Neural cell (in vitro differentiated cells): ENCODE measurements at regions not wholly inside any gene's neighbourhood (a gene's known extent, or its start where the extent isn't known, plus 50 kb on each side); places are given as distances from the start of the nearest gene placed in this dataset.

ENCODE experiments used
- H2AFZ ChIP-seq: fragments of 200-600, 300-800 bp; sonication (generic), shearing (Covaris generic); 2 replicates; pipeline ENCODE4 v1.6.0; 2014; ENCODE audit warnings: low read depth, mild to moderate bottlenecking, antibody characterized with exemption, low read length, moderate library complexity
- H3F3A ChIP-seq: fragments of 200-600 bp; shearing (Covaris generic); 2 replicates; pipeline ENCODE4 v1.6.1; 2016; ENCODE audit warnings: mild to moderate bottlenecking, moderate library complexity, mixed read lengths, antibody characterized with exemption, low read length; ENCODE audit not compliant: insufficient read depth, poor library complexity, severe bottlenecking
- H3K27ac ChIP-seq: fragments of 200-600, 300-800 bp; sonication (generic), shearing (Covaris generic); 2 replicates; pipeline ENCODE4 v1.5.1; 2014; ENCODE audit warnings: mild to moderate bottlenecking, low read length, moderate library complexity
- H3K27me3 ChIP-seq: fragments of 300-800, 200-600 bp; sonication (generic), shearing (Covaris generic); 2 replicates; pipeline ENCODE4 v1.6.0; 2014; ENCODE audit warnings: mild to moderate bottlenecking, low read depth, low read length, moderate library complexity; ENCODE audit not compliant: insufficient read depth
- H3K36me3 ChIP-seq: fragments of 300-800, 200-600 bp; sonication (generic), shearing (Covaris generic); 2 replicates; pipeline ENCODE4 v1.5.1; 2014; ENCODE audit warnings: mild to moderate bottlenecking, antibody characterized with exemption, low read length, moderate library complexity; ENCODE audit not compliant: insufficient read depth
- H3K4me2 ChIP-seq: fragments of 300-800, 200-600 bp; sonication (generic), shearing (Covaris generic); 2 replicates; pipeline ENCODE4 v1.6.0; 2014; ENCODE audit warnings: mild to moderate bottlenecking, low read length
- H3K4me3 ChIP-seq: fragments of 300-800, 200-600 bp; sonication (generic), shearing (Covaris generic); 2 replicates; pipeline ENCODE4 v1.5.1; 2014; ENCODE audit warnings: mild to moderate bottlenecking, low read length, moderate library complexity
- H3K79me2 ChIP-seq: fragments of 200-600 bp; shearing (Covaris generic); replicated peaks from 2 replicates; pipeline ENCODE4 v1.6.0; 2014; ENCODE audit warnings: mild to moderate bottlenecking, low read length, moderate library complexity; ENCODE audit not compliant: insufficient read depth
- H3K9ac ChIP-seq: fragments of 300-800, 200-600 bp; sonication (generic), shearing (Covaris generic); 2 replicates; pipeline ENCODE4 v1.6.1; 2016; ENCODE audit warnings: mild to moderate bottlenecking, low read length, mixed read lengths
- H3K9me2 ChIP-seq: fragments of 200-600 bp; shearing (Covaris generic); 2 replicates; pipeline ENCODE4 v1.6.1; 2016; ENCODE audit warnings: mild to moderate bottlenecking, low read length, mixed read lengths; ENCODE audit not compliant: insufficient read depth
- H3K9me3 ChIP-seq: fragments of 200-600, 300-800 bp; sonication (generic), shearing (Covaris generic); 2 replicates; pipeline ENCODE4 v1.6.1; 2016; ENCODE audit warnings: mild to moderate bottlenecking, mixed run types, low read length, moderate library complexity, mixed read lengths
- H4K20me1 ChIP-seq: fragments of 200-600 bp; shearing (Covaris generic); 2 replicates; pipeline ENCODE4 v1.6.1; 2016; ENCODE audit warnings: mild to moderate bottlenecking, mixed run types; ENCODE audit not compliant: insufficient read depth
- EP300 ChIP-seq: fragments of 450-650 bp; conservative IDR thresholded peaks from 2 replicates; pipeline ENCODE4 v1.6.1; 2014; ENCODE audit warnings: antibody characterized with exemption, mild to moderate bottlenecking, moderate library complexity; ENCODE audit not compliant: poor library complexity, severe bottlenecking
- EZH2 ChIP-seq: fragments of 200-600, 300-800 bp; shearing (Covaris generic), sonication (generic); IDR thresholded peaks from 2 replicates; pipeline ENCODE4 v1.6.1; 2014; ENCODE audit warnings: antibody characterized with exemption, low read length, borderline replicate concordance, mild to moderate bottlenecking; ENCODE audit not compliant: insufficient read depth, poor library complexity, severe bottlenecking
- MXI1 ChIP-seq: fragments of 450-650 bp; conservative IDR thresholded peaks from 2 replicates; pipeline ENCODE4 v1.6.1; 2014; ENCODE audit warnings: antibody characterized with exemption, mild to moderate bottlenecking; ENCODE audit not compliant: poor library complexity, severe bottlenecking
- POLR2AphosphoS5 ChIP-seq: IDR thresholded peaks from 2 replicates; pipeline ENCODE4 v1.6.1; 2012
- RAD21 ChIP-seq: fragments of 450-650 bp; conservative IDR thresholded peaks from 2 replicates; pipeline ENCODE4 v1.6.1; 2014; ENCODE audit warnings: antibody characterized with exemption, mild to moderate bottlenecking, moderate library complexity
- SMC3 ChIP-seq: fragments of 450-650 bp; conservative IDR thresholded peaks from 2 replicates; pipeline ENCODE4 v1.6.1; 2014; ENCODE audit warnings: antibody characterized with exemption, mild to moderate bottlenecking, moderate library complexity; ENCODE audit not compliant: poor library complexity
- TAF1 ChIP-seq: IDR thresholded peaks from 2 replicates; pipeline ENCODE4 v1.6.1; 2012; ENCODE audit warnings: low read depth
- TF ChIP-seq, protein P1 (sequence below): IDR thresholded peaks from 2 replicates; pipeline ENCODE4 v1.6.1; 2012; ENCODE audit warnings: borderline replicate concordance
- TF ChIP-seq, protein P2 (sequence below): fragments of 450-650 bp; IDR thresholded peaks from 2 replicates; pipeline ENCODE4 v1.5.1; 2014; ENCODE audit warnings: antibody characterized with exemption, mild to moderate bottlenecking, moderate library complexity; ENCODE audit not compliant: poor library complexity, severe bottlenecking

DNA sequence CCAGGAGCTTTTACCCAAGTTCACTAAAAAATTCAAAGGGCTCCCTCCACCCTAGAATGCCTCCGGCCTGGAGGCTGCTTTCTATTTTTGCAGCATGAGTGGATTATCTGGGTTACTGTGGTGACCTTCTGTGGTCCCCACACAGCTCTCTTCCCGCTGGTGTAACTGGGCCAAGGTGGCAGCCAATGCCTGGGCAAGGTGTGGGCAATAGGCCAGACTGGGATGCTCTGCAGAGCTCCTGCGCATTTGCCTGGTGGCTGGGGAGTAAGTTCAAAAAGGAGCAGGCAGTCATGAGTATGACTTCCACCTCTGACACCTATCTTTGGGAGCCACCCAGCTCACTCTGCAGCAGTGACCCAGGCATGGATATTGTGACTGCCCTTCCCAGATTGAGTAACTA, 130.5 kb upstream of the SPRED2 start:
- TF ChIP-seq POLR2AphosphoS5 (no peak), MXI1 (no peak), TAF1 (no peak), EP300 (no peak), SMC3 (no peak), EZH2 (no peak), RAD21 (no peak)
- TF ChIP-seq, protein P1, sequence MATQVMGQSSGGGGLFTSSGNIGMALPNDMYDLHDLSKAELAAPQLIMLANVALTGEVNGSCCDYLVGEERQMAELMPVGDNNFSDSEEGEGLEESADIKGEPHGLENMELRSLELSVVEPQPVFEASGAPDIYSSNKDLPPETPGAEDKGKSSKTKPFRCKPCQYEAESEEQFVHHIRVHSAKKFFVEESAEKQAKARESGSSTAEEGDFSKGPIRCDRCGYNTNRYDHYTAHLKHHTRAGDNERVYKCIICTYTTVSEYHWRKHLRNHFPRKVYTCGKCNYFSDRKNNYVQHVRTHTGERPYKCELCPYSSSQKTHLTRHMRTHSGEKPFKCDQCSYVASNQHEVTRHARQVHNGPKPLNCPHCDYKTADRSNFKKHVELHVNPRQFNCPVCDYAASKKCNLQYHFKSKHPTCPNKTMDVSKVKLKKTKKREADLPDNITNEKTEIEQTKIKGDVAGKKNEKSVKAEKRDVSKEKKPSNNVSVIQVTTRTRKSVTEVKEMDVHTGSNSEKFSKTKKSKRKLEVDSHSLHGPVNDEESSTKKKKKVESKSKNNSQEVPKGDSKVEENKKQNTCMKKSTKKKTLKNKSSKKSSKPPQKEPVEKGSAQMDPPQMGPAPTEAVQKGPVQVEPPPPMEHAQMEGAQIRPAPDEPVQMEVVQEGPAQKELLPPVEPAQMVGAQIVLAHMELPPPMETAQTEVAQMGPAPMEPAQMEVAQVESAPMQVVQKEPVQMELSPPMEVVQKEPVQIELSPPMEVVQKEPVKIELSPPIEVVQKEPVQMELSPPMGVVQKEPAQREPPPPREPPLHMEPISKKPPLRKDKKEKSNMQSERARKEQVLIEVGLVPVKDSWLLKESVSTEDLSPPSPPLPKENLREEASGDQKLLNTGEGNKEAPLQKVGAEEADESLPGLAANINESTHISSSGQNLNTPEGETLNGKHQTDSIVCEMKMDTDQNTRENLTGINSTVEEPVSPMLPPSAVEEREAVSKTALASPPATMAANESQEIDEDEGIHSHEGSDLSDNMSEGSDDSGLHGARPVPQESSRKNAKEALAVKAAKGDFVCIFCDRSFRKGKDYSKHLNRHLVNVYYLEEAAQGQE, result no peak
- Histone ChIP-seq H3K9me2 (no peaks in the 10 kb centered on the region), H3K79me2 (no peaks in the 10 kb centered on the region), H3K36me3 (no peaks in the 10 kb centered on the region), H3F3A (no peaks in the 10 kb centered on the region), H3K4me2 (no peak overlapping the region), H2AFZ (no peak overlapping the region), H3K9me3 (no peaks in the 10 kb centered on the region), H4K20me1 (no peaks in the 10 kb centered on the region), H3K4me3 (no peak overlapping the region), H3K9ac (no peak overlapping the region), H3K27me3 (no peaks in the 10 kb centered on the region), H3K27ac (no peak overlapping the region)

DNA sequence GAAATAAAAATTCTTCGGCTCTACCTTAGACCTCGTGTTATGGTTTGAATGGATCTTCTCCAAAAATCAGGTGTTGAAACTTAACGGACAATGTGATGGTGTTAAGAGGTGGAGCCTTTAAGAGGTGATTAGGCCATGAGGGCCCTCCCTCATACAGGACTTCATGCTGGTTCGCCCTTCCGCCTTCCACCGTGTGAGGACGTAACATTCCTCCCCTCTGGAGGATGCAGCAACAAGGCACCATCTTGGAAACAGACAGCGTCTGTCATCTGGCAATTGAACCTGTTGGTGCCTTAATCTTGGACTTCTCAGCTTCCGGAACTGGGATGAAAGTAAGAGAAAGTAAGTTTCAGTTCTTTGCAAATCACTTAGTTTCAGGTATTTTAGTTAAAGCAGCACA, 126.3 kb upstream of the SPRED2 start:
- TF ChIP-seq POLR2AphosphoS5, result no peak
- no peak for TF ChIP-seq EZH2
- no peak for TF ChIP-seq RAD21
- TF ChIP-seq SMC3, result no peak
- TF ChIP-seq EP300, result no peak
- no peak for TF ChIP-seq MXI1
- no peak overlapping the region for H3K4me2 ChIP-seq
- H3K79me2 ChIP-seq, result no peaks in the 10 kb centered on the region
- no peak overlapping the region for H2AFZ ChIP-seq
- H3K9ac ChIP-seq, result no peak overlapping the region
- H3K27me3 ChIP-seq, result no peaks in the 10 kb centered on the region
- H4K20me1 ChIP-seq, result no peaks in the 10 kb centered on the region
- no peaks in the 10 kb centered on the region for H3K36me3 ChIP-seq
- H3F3A ChIP-seq, result no peaks in the 10 kb centered on the region
- H3K4me3 ChIP-seq, result no peak overlapping the region
- no peaks in the 10 kb centered on the region for H3K9me3 ChIP-seq
- no peaks in the 10 kb centered on the region for H3K9me2 ChIP-seq
- no peak overlapping the region for H3K27ac ChIP-seq

DNA sequence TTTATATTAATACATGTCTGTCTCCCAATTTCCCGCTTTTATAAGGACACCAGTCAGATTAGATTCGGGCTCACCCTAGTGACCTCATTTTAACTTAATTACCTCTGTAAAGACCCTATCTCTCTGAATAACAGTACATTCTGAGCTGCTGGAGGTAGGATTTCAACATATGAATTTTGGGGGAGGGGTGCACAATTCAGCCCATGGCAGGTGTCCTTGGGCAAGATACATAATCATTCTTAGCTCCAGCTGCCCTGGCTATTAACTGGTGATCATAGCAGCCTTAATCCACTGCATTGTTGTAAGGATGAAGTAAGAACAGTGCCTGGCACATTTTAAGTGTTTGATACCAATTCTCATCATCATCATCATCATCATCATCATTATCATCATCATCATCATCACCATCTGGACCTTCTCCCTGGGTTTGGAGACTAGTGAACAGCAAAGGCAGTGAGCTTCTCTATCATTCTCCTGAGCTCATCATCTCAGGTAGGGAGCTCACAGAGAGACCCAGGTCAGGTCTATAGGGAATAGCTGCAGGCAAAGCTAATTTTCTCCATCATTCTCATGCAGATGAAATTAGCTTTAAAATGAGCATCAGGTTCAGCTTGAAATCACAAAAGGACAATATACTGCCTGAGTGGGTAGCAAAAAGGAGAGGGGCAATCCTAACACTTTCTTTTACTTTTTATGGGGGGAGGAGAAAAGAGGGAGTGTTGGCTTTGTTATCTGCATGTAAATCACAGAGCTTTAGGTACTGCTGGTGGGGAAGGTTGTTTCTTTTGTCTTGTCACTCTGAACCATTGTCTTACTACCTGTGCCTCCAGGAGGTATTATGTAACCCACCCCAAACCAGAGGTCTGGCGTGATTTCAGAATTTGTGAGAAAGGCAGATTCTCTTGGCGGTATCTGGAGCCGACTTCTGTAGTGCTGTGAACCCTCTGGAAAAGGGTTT, 125.5 kb upstream of the SPRED2 start:
- Histone ChIP-seq H3K9ac (no peak overlapping the region), H2AFZ (no peak overlapping the region), H3K79me2 (no peaks in the 10 kb centered on the region), H3K4me3 (no peak overlapping the region), H3K27ac (no peak overlapping the region), H3K9me2 (no peaks in the 10 kb centered on the region), H3K4me2 (no peak overlapping the region), H3K27me3 (no peaks in the 10 kb centered on the region), H3K36me3 (no peaks in the 10 kb centered on the region), H4K20me1 (no peaks in the 10 kb centered on the region), H3K9me3 (no peaks in the 10 kb centered on the region), H3F3A (no peaks in the 10 kb centered on the region)
- TF ChIP-seq MXI1, result no peak
- no peak for TF ChIP-seq POLR2AphosphoS5
- TF ChIP-seq, protein P2, sequence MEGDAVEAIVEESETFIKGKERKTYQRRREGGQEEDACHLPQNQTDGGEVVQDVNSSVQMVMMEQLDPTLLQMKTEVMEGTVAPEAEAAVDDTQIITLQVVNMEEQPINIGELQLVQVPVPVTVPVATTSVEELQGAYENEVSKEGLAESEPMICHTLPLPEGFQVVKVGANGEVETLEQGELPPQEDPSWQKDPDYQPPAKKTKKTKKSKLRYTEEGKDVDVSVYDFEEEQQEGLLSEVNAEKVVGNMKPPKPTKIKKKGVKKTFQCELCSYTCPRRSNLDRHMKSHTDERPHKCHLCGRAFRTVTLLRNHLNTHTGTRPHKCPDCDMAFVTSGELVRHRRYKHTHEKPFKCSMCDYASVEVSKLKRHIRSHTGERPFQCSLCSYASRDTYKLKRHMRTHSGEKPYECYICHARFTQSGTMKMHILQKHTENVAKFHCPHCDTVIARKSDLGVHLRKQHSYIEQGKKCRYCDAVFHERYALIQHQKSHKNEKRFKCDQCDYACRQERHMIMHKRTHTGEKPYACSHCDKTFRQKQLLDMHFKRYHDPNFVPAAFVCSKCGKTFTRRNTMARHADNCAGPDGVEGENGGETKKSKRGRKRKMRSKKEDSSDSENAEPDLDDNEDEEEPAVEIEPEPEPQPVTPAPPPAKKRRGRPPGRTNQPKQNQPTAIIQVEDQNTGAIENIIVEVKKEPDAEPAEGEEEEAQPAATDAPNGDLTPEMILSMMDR, result no peak
- TF ChIP-seq EP300, result no peak
- no peak for TF ChIP-seq EZH2
- TF ChIP-seq TAF1, result no peak
- TF ChIP-seq RAD21, result no peak
- TF ChIP-seq, protein P1, result no peak
- TF ChIP-seq SMC3, result no peak
